Gastrocnemius medialis (tissue), 4 donors: ENCODE measurements at regions not wholly inside any gene's neighbourhood (a gene's known extent, or its start where the extent isn't known, plus 50 kb on each side); places are given as distances from the start of the nearest gene placed in this dataset.
A peak's percentile ranks its signal among the peaks of the same experiment; 100 is the strongest.

ENCODE experiments used
- ATAC-seq, 2 donors: fragments of 150-250 bp; one replicate each; pipeline ENCODE4 v1.9.1; 2016
- DNase-seq, 2 donors: peaks; one replicate each; pipeline ENCODE4 v3.0.0-alpha.2; 2019
- H3K27ac ChIP-seq, 4 donors: fragments of 200-600 bp; sonication (generic); 1 replicate in 1 of 4; 2 replicates in 3 of 4; pipeline ENCODE4 v1.5.1; 2016 to 2018; ENCODE audit warnings: mild to moderate bottlenecking in 2 of 4, moderate library complexity in 1 of 4
- H3K27me3 ChIP-seq, 3 donors: fragments of 200-600 bp; sonication (generic) in 2 of 3; 1 replicate in 1 of 3; 2 replicates in 2 of 3; pipeline versions ENCODE4 v1.5.1 to v1.6.0; 2016 to 2019; ENCODE audit warnings: mild to moderate bottlenecking in 1 of 3, moderate library complexity in 1 of 3
- H3K36me3 ChIP-seq, 2 donors: fragments of 200-600 bp; sonication (generic) in 1 of 2; one replicate each; pipeline ENCODE4 v1.5.1; 2017 to 2018
- H3K4me1 ChIP-seq, 2 donors: fragments of 200-600 bp; sonication (generic) in 1 of 2; one replicate each; pipeline ENCODE4 v1.5.1; 2016 to 2017; ENCODE audit warnings: mild to moderate bottlenecking in 2 of 2
- H3K4me3 ChIP-seq, 4 donors: fragments of 200-600 bp; sonication (generic) in 3 of 4; 1 replicate in 1 of 4; 2 replicates in 3 of 4; pipeline ENCODE4 v1.5.1; 2016 to 2019; ENCODE audit warnings: mild to moderate bottlenecking in 2 of 4
- H3K9me3 ChIP-seq, 3 donors: fragments of 200-600 bp; sonication (generic) in 2 of 3; 1 replicate in 1 of 3; 2 replicates in 2 of 3; pipeline ENCODE4 v1.5.1; 2016 to 2019
- CTCF ChIP-seq, 5 experiments: fragments of 450-650 bp in 3 of 5; fragments of 200-600 bp in 2 of 5; sonication (generic) in 2 of 5; IDR thresholded peaks in 4 of 5; conservative IDR thresholded peaks in 1 of 5; 1 replicate in 4 of 5; 2 replicates in 1 of 5; pipeline ENCODE4 v1.5.1; 2016 to 2019; ENCODE audit warnings: antibody characterized with exemption in 5 of 5, mild to moderate bottlenecking in 3 of 5, moderate library complexity in 3 of 5
- POLR2A ChIP-seq, 2 donors: fragments of 450-650 bp; IDR thresholded peaks; one replicate each; pipeline ENCODE4 v1.6.1; 2017; ENCODE audit warnings: antibody characterized with exemption in 2 of 2, mild to moderate bottlenecking in 2 of 2, moderate library complexity in 2 of 2
- in situ Hi-C, 4 donors: fragments of 200-750 bp; cut with MboI; loops; one replicate each; pipeline versions ENCODE4 v1.15.0 to v1.8.0; 2017; ENCODE audit warnings: low sequenced_read_pairs in 4 of 4
- intact Hi-C: fragments of 100-400 bp; cut with DNase I; formaldehyde crosslinking; loops from one replicate; pipeline ENCODE4 v1.15.1; 2023; ENCODE audit warnings: low total_unique reads

DNA sequence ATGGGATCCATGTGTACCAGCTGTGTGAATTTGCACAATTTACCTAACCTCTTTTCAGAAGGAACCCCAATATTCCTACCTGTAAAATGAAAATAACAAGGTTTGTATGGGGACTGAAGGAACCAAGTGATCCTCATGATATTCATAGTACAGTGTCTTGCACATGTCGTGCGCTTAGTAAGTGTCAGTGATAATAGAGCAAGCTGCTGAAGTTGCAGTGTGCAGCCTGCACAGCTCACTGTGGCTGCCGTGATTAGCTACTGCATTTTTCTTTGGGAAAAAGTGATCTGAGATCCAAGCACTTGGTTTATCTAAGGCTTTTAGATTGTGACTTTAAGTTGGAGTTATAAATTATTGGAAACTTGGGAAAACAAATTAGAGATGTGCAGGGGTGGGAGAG, 135.9 kb upstream of the FRY start:
- intact Hi-C loops, result no loop called here
- no peak overlapping the region for H3K4me3 ChIP-seq
- no peak for ATAC-seq

DNA sequence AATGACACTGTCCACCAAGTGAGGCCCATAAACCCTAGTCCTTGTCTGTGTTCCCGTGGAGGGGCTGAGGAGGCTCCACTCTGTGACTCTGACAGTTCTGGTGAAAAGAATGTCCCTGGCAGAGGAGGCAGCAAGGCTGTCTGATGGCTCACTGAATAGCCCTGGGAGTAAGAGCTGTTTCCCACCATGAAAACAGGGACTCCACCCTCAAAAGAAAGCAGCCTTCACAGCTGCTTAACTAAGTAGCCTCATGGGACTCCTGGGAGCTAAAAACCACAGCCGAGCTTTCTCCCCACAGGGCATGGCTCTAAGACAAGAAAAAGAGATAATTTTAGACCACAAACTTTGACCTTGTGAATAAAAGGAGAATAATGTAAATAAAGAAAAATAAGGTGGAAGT, 135.1 kb upstream of the FRY start:
- H3K4me1 ChIP-seq, result peaks cover 6 to 25% of the 10 kb centered on the region in 2 donors
- H3K27ac ChIP-seq, result peak overlapping the region; percentile 19 to 52 (median 24)

More for the DNA sequence above, 135.9 kb upstream of the FRY start:
- H3K27ac ChIP-seq, result peak overlapping the region in 3 of 4 donors; percentile 19 to 29 (median 20)
- in situ Hi-C loops, result no loop called here
- no peak for DNase-seq
- no peak for TF ChIP-seq POLR2A (IDR thresholded peaks at IDR 0.05)
- no peak for TF ChIP-seq CTCF (IDR thresholded peaks at IDR 0.05 in 4 of 5, conservative IDR thresholded peaks at IDR 0.05 in 1 of 5)
- H3K9me3 ChIP-seq, result no peaks in the 10 kb centered on the region
- peaks cover 8 to 27% of the 10 kb centered on the region in 2 donors for H3K4me1 ChIP-seq
- H3K27me3 ChIP-seq, result no peaks in the 10 kb centered on the region
- H3K36me3 ChIP-seq, result no peaks in the 10 kb centered on the region

GRCh38 chr13:31898378-31899071, 133.0 kb upstream of the FRY start:
- Histone ChIP-seq H3K4me3 (no peak overlapping the region), H3K27ac (no peak overlapping the region), H3K4me1 (peaks cover 0 to 20% of the 10 kb centered on the region in 2 donors), H3K9me3 (no peaks in the 10 kb centered on the region), H3K27me3 (no peaks in the 10 kb centered on the region), H3K36me3 (no peaks in the 10 kb centered on the region)
- DNase-seq (no peak), ATAC-seq (no peak)
- TF ChIP-seq CTCF (IDR thresholded peaks at IDR 0.05 in 4 of 5, conservative IDR thresholded peaks at IDR 0.05 in 1 of 5) (no peak), POLR2A (IDR thresholded peaks at IDR 0.05) (no peak)
- in situ Hi-C loops (no loop called here), intact Hi-C loops (no loop called here)

More for the DNA sequence above, 135.1 kb upstream of the FRY start:
- in situ Hi-C loops, result no loop called here
- peak; percentile 91 to 92 for ATAC-seq
- Histone ChIP-seq H3K9me3 (no peaks in the 10 kb centered on the region), H3K27me3 (no peaks in the 10 kb centered on the region), H3K36me3 (no peaks in the 10 kb centered on the region), H3K4me3 (no peak overlapping the region)
- DNase-seq, result peak in 1 of 2 donors; percentile 58
- TF ChIP-seq CTCF (IDR thresholded peaks at IDR 0.05 in 4 of 5, conservative IDR thresholded peaks at IDR 0.05 in 1 of 5) (no peak), POLR2A (IDR thresholded peaks at IDR 0.05) (no peak)
- intact Hi-C loops, result no loop called here

- Histone ChIP-seq H3K9me3 (no peaks in the 10 kb centered on the region), H3K4me3 (no peak overlapping the region), H3K36me3 (no peaks in the 10 kb centered on the region), H3K27ac (no peak overlapping the region), H3K4me1 (peaks cover 4 to 5% of the 10 kb centered on the region in 2 donors), H3K27me3 (no peaks in the 10 kb centered on the region)
- in situ Hi-C loops, result loop anchor here in 1 of 4 donors (25.0 kb wide), 1 partner anchor 410 kb away; the partner anchor contains the start of genes BRCA2 and ZAR1L
- ATAC-seq (no peak), DNase-seq (no peak)
- intact Hi-C loops, result no loop called here
- TF ChIP-seq CTCF (IDR thresholded peaks at IDR 0.05 in 4 of 5, conservative IDR thresholded peaks at IDR 0.05 in 1 of 5), result no peak
- no peak for TF ChIP-seq POLR2A (IDR thresholded peaks at IDR 0.05)
These were observed 129.6 kb upstream of the FRY start for GRCh38 chr13:31901985-31902384.
